ENCODE measurements at regions not wholly inside any gene's neighbourhood (a gene's known extent, or its start where the extent isn't known, plus 50 kb on each side); places are given as distances from the start of the nearest gene placed in this dataset.
A peak's percentile ranks its signal among the peaks of the same experiment; 100 is the strongest.

- Histone ChIP-seq H3K9me3 (ENCODE audit: control insufficient read depth in 5 of 5, low read length in 5 of 5) (no peaks in the 10 kb centered on the region), H3K36me3 (ENCODE audit: control insufficient read depth in 5 of 5, insufficient read depth in 5 of 5, low read length in 5 of 5) (no peaks in the 10 kb centered on the region), H3K4me3 (ENCODE audit: low read depth in 1 of 5, low read length in 5 of 5) (no peak overlapping the region), H3K9ac (ENCODE audit: low read length in 5 of 5) (no peak overlapping the region), H3K4me1 (ENCODE audit: control insufficient read depth in 5 of 5, insufficient read depth in 5 of 5, low read length in 5 of 5) (peaks cover 0 to 8% (median 0%) of the 10 kb centered on the region in 5 donors), H3K27me3 (ENCODE audit: control insufficient read depth in 5 of 5, insufficient read depth in 4 of 5, low read length in 5 of 5) (no peaks in the 10 kb centered on the region), H3K27ac (ENCODE audit: low read depth, low read length) (no peak overlapping the region)
These were observed 911.9 kb downstream of the TTLL7 start for GRCh38 chr1:83086986-83087512.

- H3K4me3 ChIP-seq (ENCODE audit: low read depth in 1 of 5, low read length in 5 of 5), result no peak overlapping the region
- peaks cover 0 to 8% (median 0%) of the 10 kb centered on the region in 5 donors for H3K4me1 ChIP-seq (ENCODE audit: control insufficient read depth in 5 of 5, insufficient read depth in 5 of 5, low read length in 5 of 5)
- H3K36me3 ChIP-seq (ENCODE audit: control insufficient read depth in 5 of 5, insufficient read depth in 5 of 5, low read length in 5 of 5), result no peaks in the 10 kb centered on the region
- no peak overlapping the region for H3K9ac ChIP-seq (ENCODE audit: low read length in 5 of 5)
- no peaks in the 10 kb centered on the region for H3K27me3 ChIP-seq (ENCODE audit: control insufficient read depth in 5 of 5, insufficient read depth in 4 of 5, low read length in 5 of 5)
- no peak overlapping the region for H3K27ac ChIP-seq (ENCODE audit: low read depth, low read length)
- no peaks in the 10 kb centered on the region for H3K9me3 ChIP-seq (ENCODE audit: control insufficient read depth in 5 of 5, low read length in 5 of 5)
These were observed 912.6 kb downstream of the TTLL7 start for GRCh38 chr1:83086346-83086745.

DNA sequence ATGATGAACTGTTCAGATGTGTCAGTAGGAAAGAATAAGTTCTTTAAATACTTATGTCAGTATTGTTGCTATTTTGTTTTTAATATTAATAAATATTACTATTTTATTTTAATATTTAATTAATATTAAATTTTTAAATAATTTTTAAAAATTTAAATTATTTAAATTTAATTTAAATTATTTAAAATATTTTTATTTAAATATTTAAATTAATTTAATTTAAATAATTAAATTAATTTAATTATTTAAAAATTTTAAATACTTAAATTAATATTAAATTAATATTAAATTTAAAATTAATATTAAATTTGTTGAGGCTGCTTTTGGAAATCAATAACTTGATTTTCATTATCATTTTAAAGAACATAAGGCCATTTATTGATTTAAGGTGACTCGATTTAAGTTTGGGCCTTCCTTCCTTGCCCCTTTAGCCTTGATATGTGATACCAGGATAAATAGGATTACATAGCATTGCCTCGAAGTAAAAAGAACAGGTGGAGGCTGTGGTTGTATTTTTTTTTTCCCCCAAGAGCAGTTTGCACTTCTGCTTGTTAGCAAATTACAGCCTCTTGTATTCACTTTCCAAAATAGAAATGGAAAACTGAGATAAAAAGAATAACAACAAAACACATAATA is 915.2 kb downstream of the TTLL7 start:
- Histone ChIP-seq H3K27me3 (ENCODE audit: control insufficient read depth in 5 of 5, insufficient read depth in 4 of 5, low read length in 5 of 5) (no peaks in the 10 kb centered on the region), H3K4me1 (ENCODE audit: control insufficient read depth in 5 of 5, insufficient read depth in 5 of 5, low read length in 5 of 5) (peaks cover 0 to 8% (median 0%) of the 10 kb centered on the region in 5 donors), H3K4me3 (ENCODE audit: low read depth in 1 of 5, low read length in 5 of 5) (no peak overlapping the region), H3K27ac (ENCODE audit: low read depth, low read length) (no peak overlapping the region), H3K9me3 (ENCODE audit: control insufficient read depth in 5 of 5, low read length in 5 of 5) (no peaks in the 10 kb centered on the region), H3K36me3 (ENCODE audit: control insufficient read depth in 5 of 5, insufficient read depth in 5 of 5, low read length in 5 of 5) (no peaks in the 10 kb centered on the region), H3K9ac (ENCODE audit: low read length in 5 of 5) (no peak overlapping the region)

DNA sequence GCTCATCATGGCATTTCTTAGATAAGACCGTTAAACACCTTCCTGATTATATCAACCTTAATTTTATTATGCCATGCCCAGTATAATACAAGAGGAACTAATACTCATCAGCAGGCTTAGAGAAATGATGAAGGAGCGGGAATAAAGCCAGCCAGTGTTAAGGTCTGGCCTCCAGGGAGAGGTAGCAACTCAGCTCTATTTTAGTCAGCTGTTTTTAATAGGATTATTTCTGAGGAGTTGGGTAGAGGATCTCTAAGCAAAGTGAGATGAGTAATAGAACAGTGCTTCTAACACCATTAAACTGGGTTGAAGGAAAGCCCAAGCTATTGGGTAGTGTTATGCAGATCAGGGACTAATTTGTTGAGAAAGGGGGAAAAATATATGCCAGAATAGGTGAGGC is 921.5 kb downstream of the TTLL7 start:
- H3K9me3 ChIP-seq (ENCODE audit: control insufficient read depth in 5 of 5, low read length in 5 of 5), result no peaks in the 10 kb centered on the region
- no peak overlapping the region for H3K4me3 ChIP-seq (ENCODE audit: low read depth in 1 of 5, low read length in 5 of 5)
- no peak overlapping the region for H3K9ac ChIP-seq (ENCODE audit: low read length in 5 of 5)
- no peaks in the 10 kb centered on the region for H3K27me3 ChIP-seq (ENCODE audit: control insufficient read depth in 5 of 5, insufficient read depth in 4 of 5, low read length in 5 of 5)
- H3K27ac ChIP-seq (ENCODE audit: low read depth, low read length), result no peak overlapping the region
- no peaks in the 10 kb centered on the region for H3K4me1 ChIP-seq (ENCODE audit: control insufficient read depth in 5 of 5, insufficient read depth in 5 of 5, low read length in 5 of 5)
- H3K36me3 ChIP-seq (ENCODE audit: control insufficient read depth in 5 of 5, insufficient read depth in 5 of 5, low read length in 5 of 5), result no peaks in the 10 kb centered on the region

DNA sequence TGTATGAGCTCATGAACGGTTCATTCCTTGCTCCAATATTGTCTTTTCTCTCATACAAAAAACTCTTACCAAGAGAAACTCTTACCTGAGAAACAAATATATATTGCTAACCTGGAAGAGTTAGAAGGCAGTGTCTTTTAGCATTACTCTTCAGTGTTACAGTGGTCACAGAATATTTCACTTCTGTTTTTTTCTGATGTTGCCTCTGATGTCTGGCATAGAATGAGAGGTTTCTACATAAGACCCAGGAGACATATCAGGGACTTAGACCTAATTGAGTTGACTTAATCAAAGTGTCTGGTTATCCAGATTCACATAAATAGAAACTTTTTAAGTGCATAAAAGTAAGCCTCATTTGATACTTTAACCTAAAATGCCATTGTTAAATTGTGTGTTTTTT is 923.8 kb downstream of the TTLL7 start:
- Histone ChIP-seq H3K9ac (ENCODE audit: low read length in 5 of 5) (no peak overlapping the region), H3K36me3 (ENCODE audit: control insufficient read depth in 5 of 5, insufficient read depth in 5 of 5, low read length in 5 of 5) (no peaks in the 10 kb centered on the region), H3K4me1 (ENCODE audit: control insufficient read depth in 5 of 5, insufficient read depth in 5 of 5, low read length in 5 of 5) (no peaks in the 10 kb centered on the region), H3K27ac (ENCODE audit: low read depth, low read length) (no peak overlapping the region), H3K4me3 (ENCODE audit: low read depth in 1 of 5, low read length in 5 of 5) (no peak overlapping the region), H3K27me3 (ENCODE audit: control insufficient read depth in 5 of 5, insufficient read depth in 4 of 5, low read length in 5 of 5) (no peaks in the 10 kb centered on the region), H3K9me3 (ENCODE audit: control insufficient read depth in 5 of 5, low read length in 5 of 5) (no peaks in the 10 kb centered on the region)

DNA sequence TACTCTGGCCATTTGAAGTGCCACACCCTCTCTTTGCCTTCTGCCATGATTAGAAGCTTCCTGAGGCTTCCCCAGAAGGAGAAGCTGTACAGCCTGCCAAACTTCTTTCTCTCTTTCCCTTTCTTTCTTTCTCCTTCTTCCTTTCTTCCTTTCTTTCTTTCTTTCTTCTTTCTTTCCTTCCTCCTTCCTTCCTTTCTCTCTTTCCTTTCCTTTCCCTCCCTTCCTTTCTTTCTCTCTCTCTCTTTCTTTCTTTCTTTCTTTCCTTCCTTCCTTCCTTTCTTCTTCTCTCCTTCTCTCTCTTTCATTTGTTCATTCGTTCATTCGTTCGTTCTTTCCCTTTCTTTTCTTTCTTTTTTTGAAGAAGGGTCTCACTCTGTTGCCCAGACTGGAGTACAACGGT is 931.0 kb downstream of the TTLL7 start:
- H3K4me1 ChIP-seq (ENCODE audit: control insufficient read depth in 5 of 5, insufficient read depth in 5 of 5, low read length in 5 of 5), result no peaks in the 10 kb centered on the region
- H3K27ac ChIP-seq (ENCODE audit: low read depth, low read length), result no peak overlapping the region
- H3K9ac ChIP-seq (ENCODE audit: low read length in 5 of 5), result no peak overlapping the region
- H3K4me3 ChIP-seq (ENCODE audit: low read depth in 1 of 5, low read length in 5 of 5), result no peak overlapping the region
- no peaks in the 10 kb centered on the region for H3K36me3 ChIP-seq (ENCODE audit: control insufficient read depth in 5 of 5, insufficient read depth in 5 of 5, low read length in 5 of 5)
- peaks cover 0 to 7% (median 0%) of the 10 kb centered on the region in 5 donors for H3K9me3 ChIP-seq (ENCODE audit: control insufficient read depth in 5 of 5, low read length in 5 of 5)
- no peaks in the 10 kb centered on the region for H3K27me3 ChIP-seq (ENCODE audit: control insufficient read depth in 5 of 5, insufficient read depth in 4 of 5, low read length in 5 of 5)

DNA sequence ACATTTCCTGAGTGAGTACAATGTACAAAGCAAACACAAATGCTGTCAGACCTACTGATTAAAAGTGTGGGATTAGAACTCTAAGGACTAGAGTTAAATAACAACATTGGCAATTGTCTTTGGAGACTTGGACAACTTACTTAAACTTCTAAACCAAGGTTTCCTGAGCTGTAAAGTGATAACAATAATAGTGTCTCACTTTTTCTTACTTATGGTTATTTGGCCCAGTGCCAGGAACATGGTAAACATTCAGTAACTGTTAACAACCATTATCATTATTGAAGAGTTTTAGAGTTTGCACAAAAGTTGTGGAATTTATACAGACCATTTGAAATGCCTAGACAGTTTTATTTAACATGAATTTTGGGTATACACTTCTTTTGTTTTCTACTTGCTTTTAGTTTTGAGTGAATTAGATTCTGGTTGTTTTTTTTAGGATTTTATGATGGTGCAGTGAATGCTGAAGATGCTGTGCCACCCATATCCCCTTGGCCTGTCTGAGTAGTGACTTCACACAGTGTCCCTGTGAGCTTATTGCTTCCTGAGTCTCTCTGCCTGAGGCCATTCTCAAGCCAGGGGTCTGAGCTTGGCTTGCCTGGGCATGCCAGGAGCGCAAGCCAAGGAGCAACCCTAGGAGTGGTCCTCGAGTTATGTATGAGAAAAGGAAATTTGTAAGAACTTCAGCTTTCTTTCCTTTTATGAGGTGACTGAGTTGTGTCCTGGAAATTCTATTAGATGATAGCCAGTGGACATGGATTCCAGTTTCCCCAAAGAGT is 932.8 kb downstream of the TTLL7 start:
- H3K9me3 ChIP-seq (ENCODE audit: control insufficient read depth in 5 of 5, low read length in 5 of 5), result peaks cover 0 to 7% (median 0%) of the 10 kb centered on the region in 5 donors
- H3K36me3 ChIP-seq (ENCODE audit: control insufficient read depth in 5 of 5, insufficient read depth in 5 of 5, low read length in 5 of 5), result no peaks in the 10 kb centered on the region
- H3K4me1 ChIP-seq (ENCODE audit: control insufficient read depth in 5 of 5, insufficient read depth in 5 of 5, low read length in 5 of 5), result no peaks in the 10 kb centered on the region
- no peak overlapping the region for H3K9ac ChIP-seq (ENCODE audit: low read length in 5 of 5)
- H3K27ac ChIP-seq (ENCODE audit: low read depth, low read length), result no peak overlapping the region
- no peaks in the 10 kb centered on the region for H3K27me3 ChIP-seq (ENCODE audit: control insufficient read depth in 5 of 5, insufficient read depth in 4 of 5, low read length in 5 of 5)
- no peak overlapping the region for H3K4me3 ChIP-seq (ENCODE audit: low read depth in 1 of 5, low read length in 5 of 5)

- Histone ChIP-seq H3K27me3 (ENCODE audit: control insufficient read depth in 5 of 5, insufficient read depth in 4 of 5, low read length in 5 of 5) (no peaks in the 10 kb centered on the region), H3K4me1 (ENCODE audit: control insufficient read depth in 5 of 5, insufficient read depth in 5 of 5, low read length in 5 of 5) (no peaks in the 10 kb centered on the region), H3K4me3 (ENCODE audit: low read depth in 1 of 5, low read length in 5 of 5) (peak overlapping the region in 2 of 5 donors; percentile 27 to 33)
These were observed 934.2 kb downstream of the TTLL7 start for GRCh38 chr1:83064589-83065242.

GRCh38 chr1:83060651-83061390 is 938.1 kb downstream of the TTLL7 start:
- Histone ChIP-seq H3K36me3 (ENCODE audit: control insufficient read depth in 5 of 5, insufficient read depth in 5 of 5, low read length in 5 of 5) (no peaks in the 10 kb centered on the region), H3K27me3 (ENCODE audit: control insufficient read depth in 5 of 5, insufficient read depth in 4 of 5, low read length in 5 of 5) (no peaks in the 10 kb centered on the region), H3K9me3 (ENCODE audit: control insufficient read depth in 5 of 5, low read length in 5 of 5) (no peaks in the 10 kb centered on the region), H3K4me1 (ENCODE audit: control insufficient read depth in 5 of 5, insufficient read depth in 5 of 5, low read length in 5 of 5) (peaks cover 0 to 2% (median 0%) of the 10 kb centered on the region in 5 donors), H3K27ac (ENCODE audit: low read depth, low read length) (no peak overlapping the region), H3K9ac (ENCODE audit: low read length in 5 of 5) (no peak overlapping the region), H3K4me3 (ENCODE audit: low read depth in 1 of 5, low read length in 5 of 5) (no peak overlapping the region)

More at GRCh38 chr1:83064589-83065242, 934.2 kb downstream of the TTLL7 start:
- H3K36me3 ChIP-seq (ENCODE audit: control insufficient read depth in 5 of 5, insufficient read depth in 5 of 5, low read length in 5 of 5), result no peaks in the 10 kb centered on the region
- H3K9me3 ChIP-seq (ENCODE audit: control insufficient read depth in 5 of 5, low read length in 5 of 5), result peaks cover 0 to 7% (median 0%) of the 10 kb centered on the region in 5 donors
- H3K9ac ChIP-seq (ENCODE audit: low read length in 5 of 5), result no peak overlapping the region
- H3K27ac ChIP-seq (ENCODE audit: low read depth, low read length), result no peak overlapping the region

All from subcutaneous abdominal adipose tissue (tissue), 5 donors.